ENCODE measurements at regions not wholly inside any gene's neighbourhood (a gene's known extent, or its start where the extent isn't known, plus 50 kb on each side); places are given as distances from the start of the nearest gene placed in this dataset.

GRCh38 chr5:82418608-82418950 lies 140.4 kb upstream of the RPS23 start:
- TF ChIP-seq, protein P1, sequence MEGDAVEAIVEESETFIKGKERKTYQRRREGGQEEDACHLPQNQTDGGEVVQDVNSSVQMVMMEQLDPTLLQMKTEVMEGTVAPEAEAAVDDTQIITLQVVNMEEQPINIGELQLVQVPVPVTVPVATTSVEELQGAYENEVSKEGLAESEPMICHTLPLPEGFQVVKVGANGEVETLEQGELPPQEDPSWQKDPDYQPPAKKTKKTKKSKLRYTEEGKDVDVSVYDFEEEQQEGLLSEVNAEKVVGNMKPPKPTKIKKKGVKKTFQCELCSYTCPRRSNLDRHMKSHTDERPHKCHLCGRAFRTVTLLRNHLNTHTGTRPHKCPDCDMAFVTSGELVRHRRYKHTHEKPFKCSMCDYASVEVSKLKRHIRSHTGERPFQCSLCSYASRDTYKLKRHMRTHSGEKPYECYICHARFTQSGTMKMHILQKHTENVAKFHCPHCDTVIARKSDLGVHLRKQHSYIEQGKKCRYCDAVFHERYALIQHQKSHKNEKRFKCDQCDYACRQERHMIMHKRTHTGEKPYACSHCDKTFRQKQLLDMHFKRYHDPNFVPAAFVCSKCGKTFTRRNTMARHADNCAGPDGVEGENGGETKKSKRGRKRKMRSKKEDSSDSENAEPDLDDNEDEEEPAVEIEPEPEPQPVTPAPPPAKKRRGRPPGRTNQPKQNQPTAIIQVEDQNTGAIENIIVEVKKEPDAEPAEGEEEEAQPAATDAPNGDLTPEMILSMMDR (IDR thresholded peaks at IDR 0.05 in 2 of 3, conservative IDR thresholded peaks at IDR 0.05 in 1 of 3; ENCODE audit: insufficient read depth in 2 of 3, low read depth in 1 of 3, low read length in 3 of 3) = no peak
- TF ChIP-seq ZFP36 (IDR thresholded peaks at IDR 0.05; ENCODE audit: low read depth, low read length, partially characterized antibody) (no peak), BRD9 (IDR thresholded peaks at IDR 0.05; ENCODE audit: low read depth, partially characterized antibody) (no peak), MIER1 (IDR thresholded peaks at IDR 0.05; ENCODE audit: low read depth) (no peak), CEBPB (tag; IDR thresholded peaks at IDR 0.05) (no peak), NRF1 (conservative IDR thresholded peaks at IDR 0.05 in 1 of 2, IDR thresholded peaks at IDR 0.05 in 1 of 2) (no peak), NFRKB (IDR thresholded peaks at IDR 0.05; ENCODE audit: low read depth) (no peak), SMARCA5 (IDR thresholded peaks at IDR 0.05) (no peak), MCM7 (IDR thresholded peaks at IDR 0.05) (no peak), ZNF184 (CRISPR knock-in tag; IDR thresholded peaks at IDR 0.05) (no peak), CHD1 (IDR thresholded peaks at IDR 0.05; ENCODE audit: low read length) (no peak), JUNB (CRISPR knock-in tag; conservative IDR thresholded peaks at IDR 0.05) (no peak)
- TF ChIP-seq, protein P2, sequence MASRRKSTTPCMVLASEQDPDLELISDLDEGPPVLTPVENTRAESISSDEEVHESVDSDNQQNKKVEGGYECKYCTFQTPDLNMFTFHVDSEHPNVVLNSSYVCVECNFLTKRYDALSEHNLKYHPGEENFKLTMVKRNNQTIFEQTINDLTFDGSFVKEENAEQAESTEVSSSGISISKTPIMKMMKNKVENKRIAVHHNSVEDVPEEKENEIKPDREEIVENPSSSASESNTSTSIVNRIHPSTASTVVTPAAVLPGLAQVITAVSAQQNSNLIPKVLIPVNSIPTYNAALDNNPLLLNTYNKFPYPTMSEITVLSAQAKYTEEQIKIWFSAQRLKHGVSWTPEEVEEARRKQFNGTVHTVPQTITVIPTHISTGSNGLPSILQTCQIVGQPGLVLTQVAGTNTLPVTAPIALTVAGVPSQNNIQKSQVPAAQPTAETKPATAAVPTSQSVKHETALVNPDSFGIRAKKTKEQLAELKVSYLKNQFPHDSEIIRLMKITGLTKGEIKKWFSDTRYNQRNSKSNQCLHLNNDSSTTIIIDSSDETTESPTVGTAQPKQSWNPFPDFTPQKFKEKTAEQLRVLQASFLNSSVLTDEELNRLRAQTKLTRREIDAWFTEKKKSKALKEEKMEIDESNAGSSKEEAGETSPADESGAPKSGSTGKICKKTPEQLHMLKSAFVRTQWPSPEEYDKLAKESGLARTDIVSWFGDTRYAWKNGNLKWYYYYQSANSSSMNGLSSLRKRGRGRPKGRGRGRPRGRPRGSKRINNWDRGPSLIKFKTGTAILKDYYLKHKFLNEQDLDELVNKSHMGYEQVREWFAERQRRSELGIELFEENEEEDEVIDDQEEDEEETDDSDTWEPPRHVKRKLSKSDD (conservative IDR thresholded peaks at IDR 0.05; ENCODE audit: low read length) = no peak
